ENCODE measurements at regions not wholly inside any gene's neighbourhood (a gene's known extent, or its start where the extent isn't known, plus 50 kb on each side); places are given as distances from the start of the nearest gene placed in this dataset.

DNA sequence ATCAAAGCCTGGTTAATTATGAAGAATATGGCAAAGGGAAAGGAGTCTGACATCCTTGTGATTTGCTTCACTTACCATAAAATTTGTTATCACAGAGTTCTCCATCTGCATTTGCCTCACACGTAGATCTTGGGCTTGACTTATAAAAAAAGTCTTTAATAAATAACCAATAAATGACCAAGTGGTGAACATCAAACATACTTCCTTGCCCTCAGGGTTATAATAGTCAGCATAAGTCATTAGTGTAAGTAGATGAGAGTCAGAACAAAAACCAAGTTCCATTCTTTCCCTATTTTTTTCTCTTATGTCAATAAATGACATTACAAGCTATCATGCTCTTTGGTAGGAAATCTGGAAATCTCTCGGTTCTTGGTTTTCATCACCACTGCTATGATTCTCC is 635.4 kb upstream of the ATXN7L3B start:
- H3K9me3 Mint-ChIP-seq (ENCODE audit: low read depth), result no peaks in the 10 kb centered on the region
- DNase-seq (ENCODE audit: low spot score), result no peak
- no peaks in the 10 kb centered on the region for H3K4me1 Mint-ChIP-seq (ENCODE audit: low read depth)
- no peak overlapping the region for H3K27ac Mint-ChIP-seq (ENCODE audit: unreplicated experiment)
- no peak for TF ChIP-seq CTCF (IDR thresholded peaks at IDR 0.05)
- no peaks in the 10 kb centered on the region for H3K36me3 Mint-ChIP-seq (ENCODE audit: low read depth)
- no peaks in the 10 kb centered on the region for H3K27me3 Mint-ChIP-seq (ENCODE audit: low read depth)
- no peak overlapping the region for H3K4me3 Mint-ChIP-seq (ENCODE audit: unreplicated experiment)

DNA sequence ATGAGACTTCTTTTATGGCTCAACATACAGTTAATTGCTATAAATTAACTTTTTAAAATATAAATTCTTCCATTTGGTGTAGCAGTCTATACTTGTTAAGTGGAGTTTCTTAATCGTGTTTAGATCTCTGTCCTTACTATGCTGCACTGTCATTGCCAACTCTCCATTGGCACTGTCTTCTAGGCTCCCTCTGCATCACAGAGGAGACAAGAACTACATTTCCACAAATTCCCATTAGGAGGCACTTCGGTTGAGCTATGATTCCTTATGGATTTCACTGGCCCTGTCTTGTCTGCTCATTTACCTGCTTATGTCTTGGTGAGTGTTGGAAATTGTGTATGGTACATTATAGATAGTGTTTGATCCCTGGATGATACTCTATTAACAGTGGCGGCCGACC is 630.9 kb upstream of the ATXN7L3B start:
- Mint-ChIP-seq H3K27ac (ENCODE audit: unreplicated experiment) (no peak overlapping the region), H3K27me3 (ENCODE audit: low read depth) (no peaks in the 10 kb centered on the region), H3K4me1 (ENCODE audit: low read depth) (no peaks in the 10 kb centered on the region), H3K4me3 (ENCODE audit: unreplicated experiment) (no peak overlapping the region), H3K9me3 (ENCODE audit: low read depth) (peaks cover 4% of the 10 kb centered on the region), H3K36me3 (ENCODE audit: low read depth) (no peaks in the 10 kb centered on the region)
- TF ChIP-seq CTCF (IDR thresholded peaks at IDR 0.05), result no peak
- DNase-seq (ENCODE audit: low spot score), result no peak

GRCh38 chr12:73935817-73936216 is 601.8 kb upstream of the ATXN7L3B start:
- DNase-seq (ENCODE audit: low spot score), result no peak
- no peaks in the 10 kb centered on the region for H3K4me1 Mint-ChIP-seq (ENCODE audit: low read depth)
- TF ChIP-seq CTCF (IDR thresholded peaks at IDR 0.05), result peak; percentile 79
- peaks cover 6% of the 10 kb centered on the region for H3K27me3 Mint-ChIP-seq (ENCODE audit: low read depth)
- no peak overlapping the region for H3K27ac Mint-ChIP-seq (ENCODE audit: unreplicated experiment)
- no peak overlapping the region for H3K4me3 Mint-ChIP-seq (ENCODE audit: unreplicated experiment)
- no peaks in the 10 kb centered on the region for H3K9me3 Mint-ChIP-seq (ENCODE audit: low read depth)
- H3K36me3 Mint-ChIP-seq (ENCODE audit: low read depth), result no peaks in the 10 kb centered on the region

- H3K27me3 Mint-ChIP-seq (ENCODE audit: low read depth), result peaks cover 6% of the 10 kb centered on the region
- no peaks in the 10 kb centered on the region for H3K36me3 Mint-ChIP-seq (ENCODE audit: low read depth)
- no peak for TF ChIP-seq CTCF (IDR thresholded peaks at IDR 0.05)
- peaks cover 2% of the 10 kb centered on the region for H3K9me3 Mint-ChIP-seq (ENCODE audit: low read depth)
- no peak overlapping the region for H3K27ac Mint-ChIP-seq (ENCODE audit: unreplicated experiment)
- H3K4me1 Mint-ChIP-seq (ENCODE audit: low read depth), result no peaks in the 10 kb centered on the region
- no peak for DNase-seq (ENCODE audit: low spot score)
- no peak overlapping the region for H3K4me3 Mint-ChIP-seq (ENCODE audit: unreplicated experiment)
These were observed 590.2 kb upstream of the ATXN7L3B start for GRCh38 chr12:73947326-73948026.

GRCh38 chr12:73950507-73950906 is 587.1 kb upstream of the ATXN7L3B start:
- H3K4me3 Mint-ChIP-seq (ENCODE audit: unreplicated experiment), result no peak overlapping the region
- no peak overlapping the region for H3K27ac Mint-ChIP-seq (ENCODE audit: unreplicated experiment)
- H3K4me1 Mint-ChIP-seq (ENCODE audit: low read depth), result no peaks in the 10 kb centered on the region
- no peak for DNase-seq (ENCODE audit: low spot score)
- peaks cover 6% of the 10 kb centered on the region for H3K27me3 Mint-ChIP-seq (ENCODE audit: low read depth)
- no peaks in the 10 kb centered on the region for H3K9me3 Mint-ChIP-seq (ENCODE audit: low read depth)
- no peak for TF ChIP-seq CTCF (IDR thresholded peaks at IDR 0.05)
- H3K36me3 Mint-ChIP-seq (ENCODE audit: low read depth), result no peaks in the 10 kb centered on the region

Data from chondrocyte (in vitro differentiated cells).